Neuron (in vitro differentiated cells): ENCODE measurements at regions not wholly inside any gene's neighbourhood (a gene's known extent, or its start where the extent isn't known, plus 50 kb on each side); places are given as distances from the start of the nearest gene placed in this dataset.
"Not testable (repeated sequence)": the region's sequence is repeated elsewhere in the genome, so short reads cannot be mapped to it uniquely, and the experiment has no call there.

Source experiments
- H2AFZ ChIP-seq: one replicate; pipeline ENCODE4 v1.6.1; 2013; ENCODE audit warnings: low read depth, mild to moderate bottlenecking, inconsistent platforms, low read length, moderate library complexity
- H3K27me3 ChIP-seq: one replicate; pipeline ENCODE4 v1.6.1; 2013; ENCODE audit warnings: low read length; ENCODE audit not compliant: insufficient read depth
- H3K36me3 ChIP-seq: one replicate; pipeline ENCODE4 v1.6.1; 2013; ENCODE audit warnings: low read length; ENCODE audit not compliant: insufficient read depth
- H3K4me1 ChIP-seq: one replicate; pipeline ENCODE4 v1.6.1; 2013; ENCODE audit warnings: low read length; ENCODE audit not compliant: insufficient read depth
- H3K4me3 ChIP-seq: 2 replicates; pipeline ENCODE4 v1.5.1; 2013; ENCODE audit warnings: mild to moderate bottlenecking, low read length, moderate library complexity
- H3K9me3 ChIP-seq: one replicate; pipeline ENCODE4 v1.6.1; 2013; ENCODE audit warnings: low read length

- H3K27me3 ChIP-seq = no peaks in the 10 kb centered on the region
- H2AFZ ChIP-seq = no peak overlapping the region
- H3K4me1 ChIP-seq = peaks cover 16% of the 10 kb centered on the region
- no peaks in the 10 kb centered on the region for H3K36me3 ChIP-seq
- no peak overlapping the region for H3K4me3 ChIP-seq
- no peaks in the 10 kb centered on the region for H3K9me3 ChIP-seq
Observed at GRCh38 chr15:62643572-62643971, 399.0 kb upstream of the TPM1 start.

- Histone ChIP-seq H3K4me3 (no peak overlapping the region), H3K36me3 (no peaks in the 10 kb centered on the region), H3K9me3 (no peaks in the 10 kb centered on the region), H3K4me1 (peaks cover 16% of the 10 kb centered on the region), H2AFZ (no peak overlapping the region), H3K27me3 (no peaks in the 10 kb centered on the region)
Observed at GRCh38 chr15:62644216-62644888, 398.2 kb upstream of the TPM1 start.

- H3K36me3 ChIP-seq = no peaks in the 10 kb centered on the region
- no peak overlapping the region for H3K4me3 ChIP-seq
- H3K27me3 ChIP-seq = no peaks in the 10 kb centered on the region
- H3K4me1 ChIP-seq = peaks cover 16% of the 10 kb centered on the region
- no peaks in the 10 kb centered on the region for H3K9me3 ChIP-seq
- no peak overlapping the region for H2AFZ ChIP-seq
Observed at GRCh38 chr15:62644889-62645742, 397.4 kb upstream of the TPM1 start.

- Histone ChIP-seq H3K27me3 (no peaks in the 10 kb centered on the region), H3K36me3 (no peaks in the 10 kb centered on the region), H3K9me3 (no peaks in the 10 kb centered on the region), H3K4me3 (no peak overlapping the region), H2AFZ (no peak overlapping the region), H3K4me1 (peaks cover 16% of the 10 kb centered on the region)
Observed at GRCh38 chr15:62647202-62647842, 395.2 kb upstream of the TPM1 start.

- H2AFZ ChIP-seq = no peak overlapping the region
- no peaks in the 10 kb centered on the region for H3K9me3 ChIP-seq
- no peak overlapping the region for H3K4me3 ChIP-seq
- H3K36me3 ChIP-seq = no peaks in the 10 kb centered on the region
- H3K27me3 ChIP-seq = no peaks in the 10 kb centered on the region
- peaks cover 16% of the 10 kb centered on the region for H3K4me1 ChIP-seq
Observed at GRCh38 chr15:62647843-62648505, 394.6 kb upstream of the TPM1 start.

- Histone ChIP-seq H3K4me3 (no peak overlapping the region), H3K36me3 (no peaks in the 10 kb centered on the region), H3K4me1 (peaks cover 16% of the 10 kb centered on the region), H3K27me3 (no peaks in the 10 kb centered on the region), H3K9me3 (no peaks in the 10 kb centered on the region), H2AFZ (no peak overlapping the region)
Observed at GRCh38 chr15:62648954-62649353, 393.6 kb upstream of the TPM1 start.

GRCh38 chr15:62649793-62650420 lies 392.6 kb upstream of the TPM1 start:
- Histone ChIP-seq H3K27me3 (no peaks in the 10 kb centered on the region), H2AFZ (no peak overlapping the region), H3K4me3 (no peak overlapping the region), H3K36me3 (no peaks in the 10 kb centered on the region), H3K9me3 (no peaks in the 10 kb centered on the region), H3K4me1 (peaks cover 9% of the 10 kb centered on the region)

GRCh38 chr15:62653122-62653521 lies 389.4 kb upstream of the TPM1 start:
- Histone ChIP-seq H3K4me3 (no peak overlapping the region), H2AFZ (no peak overlapping the region), H3K9me3 (no peaks in the 10 kb centered on the region), H3K36me3 (no peaks in the 10 kb centered on the region), H3K27me3 (no peaks in the 10 kb centered on the region), H3K4me1 (no peaks in the 10 kb centered on the region)

GRCh38 chr15:62656071-62656470 lies 386.5 kb upstream of the TPM1 start:
- no peaks in the 10 kb centered on the region for H3K27me3 ChIP-seq
- no peak overlapping the region for H2AFZ ChIP-seq
- H3K36me3 ChIP-seq = no peaks in the 10 kb centered on the region
- H3K9me3 ChIP-seq = no peaks in the 10 kb centered on the region
- H3K4me3 ChIP-seq = no peak overlapping the region
- H3K4me1 ChIP-seq = no peaks in the 10 kb centered on the region

GRCh38 chr15:62657501-62657900 lies 385.0 kb upstream of the TPM1 start:
- H3K4me1 ChIP-seq, H3K36me3 ChIP-seq, H2AFZ ChIP-seq, H3K4me3 ChIP-seq, H3K27me3 ChIP-seq, H3K9me3 ChIP-seq: not testable (repeated sequence)

GRCh38 chr15:62658498-62658897 lies 384.0 kb upstream of the TPM1 start:
- H3K4me1 ChIP-seq = no peaks in the 10 kb centered on the region
- H3K4me3 ChIP-seq = no peak overlapping the region
- no peaks in the 10 kb centered on the region for H3K27me3 ChIP-seq
- no peak overlapping the region for H2AFZ ChIP-seq
- H3K9me3 ChIP-seq = no peaks in the 10 kb centered on the region
- no peaks in the 10 kb centered on the region for H3K36me3 ChIP-seq

- Histone ChIP-seq H3K4me3 (no peak overlapping the region), H2AFZ (no peak overlapping the region)
Observed at GRCh38 chr15:62663547-62663946, 379.0 kb upstream of the TPM1 start.

More at GRCh38 chr15:62663547-62663946, 379.0 kb upstream of the TPM1 start:
- Histone ChIP-seq H3K9me3 (no peaks in the 10 kb centered on the region), H3K36me3 (no peaks in the 10 kb centered on the region), H3K27me3 (no peaks in the 10 kb centered on the region), H3K4me1 (no peaks in the 10 kb centered on the region)
